ENCODE measurements at regions not wholly inside any gene's neighbourhood (a gene's known extent, or its start where the extent isn't known, plus 50 kb on each side); places are given as distances from the start of the nearest gene placed in this dataset.

DNA sequence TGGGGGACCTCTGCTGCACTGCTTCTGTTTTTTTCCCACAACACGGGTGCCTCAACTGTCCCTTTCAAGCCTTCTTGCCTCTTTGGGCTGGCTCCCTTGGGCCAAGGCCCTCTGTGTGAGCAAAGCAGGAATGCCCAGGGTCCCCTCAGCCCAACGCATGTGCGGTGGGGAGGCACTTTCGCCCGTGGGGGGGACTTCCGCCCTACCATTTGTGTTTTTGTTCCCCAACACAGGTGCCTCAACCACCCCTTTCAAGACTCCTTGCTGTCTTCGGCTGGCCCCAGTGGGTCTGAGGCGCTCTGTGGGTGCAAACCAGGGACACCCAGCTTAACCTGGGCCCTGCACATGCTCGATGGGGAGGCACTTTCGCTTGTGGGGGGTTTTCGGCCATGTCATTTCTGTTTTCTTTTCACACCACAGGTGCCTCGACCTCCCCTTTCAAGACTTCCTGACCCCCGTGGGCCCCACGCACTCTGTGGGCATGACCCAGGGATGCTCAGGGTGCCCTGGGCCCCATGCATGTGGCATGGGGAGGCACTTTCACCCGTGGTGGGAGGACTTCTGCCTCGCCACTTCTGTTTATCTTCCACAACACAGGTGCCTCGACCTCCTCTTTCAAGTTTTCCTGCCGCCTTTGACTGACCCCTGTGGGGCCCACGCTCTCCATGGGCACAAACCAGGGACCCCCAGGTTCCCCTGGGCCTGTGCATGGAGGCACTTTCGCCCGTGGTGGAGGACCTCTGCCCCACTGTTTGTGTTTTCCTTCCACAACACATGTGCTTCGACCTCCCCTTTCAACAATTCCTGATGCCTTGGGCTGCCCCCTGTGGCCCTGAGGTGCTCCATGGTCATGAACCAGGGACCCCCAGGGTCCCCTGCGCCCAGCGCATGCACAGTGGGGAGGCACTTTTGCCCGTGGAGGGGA is 365.7 kb downstream of the ALG10 start:
- TF ChIP-seq, protein P1, sequence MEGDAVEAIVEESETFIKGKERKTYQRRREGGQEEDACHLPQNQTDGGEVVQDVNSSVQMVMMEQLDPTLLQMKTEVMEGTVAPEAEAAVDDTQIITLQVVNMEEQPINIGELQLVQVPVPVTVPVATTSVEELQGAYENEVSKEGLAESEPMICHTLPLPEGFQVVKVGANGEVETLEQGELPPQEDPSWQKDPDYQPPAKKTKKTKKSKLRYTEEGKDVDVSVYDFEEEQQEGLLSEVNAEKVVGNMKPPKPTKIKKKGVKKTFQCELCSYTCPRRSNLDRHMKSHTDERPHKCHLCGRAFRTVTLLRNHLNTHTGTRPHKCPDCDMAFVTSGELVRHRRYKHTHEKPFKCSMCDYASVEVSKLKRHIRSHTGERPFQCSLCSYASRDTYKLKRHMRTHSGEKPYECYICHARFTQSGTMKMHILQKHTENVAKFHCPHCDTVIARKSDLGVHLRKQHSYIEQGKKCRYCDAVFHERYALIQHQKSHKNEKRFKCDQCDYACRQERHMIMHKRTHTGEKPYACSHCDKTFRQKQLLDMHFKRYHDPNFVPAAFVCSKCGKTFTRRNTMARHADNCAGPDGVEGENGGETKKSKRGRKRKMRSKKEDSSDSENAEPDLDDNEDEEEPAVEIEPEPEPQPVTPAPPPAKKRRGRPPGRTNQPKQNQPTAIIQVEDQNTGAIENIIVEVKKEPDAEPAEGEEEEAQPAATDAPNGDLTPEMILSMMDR (IDR thresholded peaks at IDR 0.05): no peak
- no peak for TF ChIP-seq POLR2A (IDR thresholded peaks at IDR 0.05)
